ENCODE measurements at regions not wholly inside any gene's neighbourhood (a gene's known extent, or its start where the extent isn't known, plus 50 kb on each side); places are given as distances from the start of the nearest gene placed in this dataset.
A peak's percentile ranks its signal among the peaks of the same experiment; 100 is the strongest.

- no peak overlapping the region for H3K4me2 ChIP-seq (ENCODE audit: insufficient read depth in 1 of 2, low read depth in 2 of 2, low read length in 2 of 2)
- H3K27ac ChIP-seq (ENCODE audit: low read depth, low read length): no peak overlapping the region
- H3K79me1 ChIP-seq (ENCODE audit: low read depth, low read length): no peaks in the 10 kb centered on the region
- no peak overlapping the region for H3K4me3 ChIP-seq (ENCODE audit: extremely low read depth in 1 of 4, insufficient read depth in 2 of 4, low read depth in 3 of 4, low read length in 4 of 4)
- ChIA-PET CTCF (ENCODE audit: partially characterized antibody) (no interaction called here), POLR2A (ENCODE audit: partially characterized antibody) (no interaction called here)
- peak overlapping the region; percentile 37; the same call in 1 of the 2 replicates for H2AFZ ChIP-seq (ENCODE audit: low read length)
- H3K36me3 ChIP-seq (ENCODE audit: control insufficient read depth in 2 of 4, insufficient read depth in 4 of 4, low read length in 3 of 4): no peaks in the 10 kb centered on the region
- H2BK120ac ChIP-seq (replicated peaks; ENCODE audit: low read depth, low read length): no peak overlapping the region
- no peak overlapping the region for H4K91ac ChIP-seq (replicated peaks; ENCODE audit: insufficient read length, low read length)
- peak; percentile 20; the same call in 1 of the 2 replicates for TF ChIP-seq CEBPB (IDR thresholded peaks at IDR 0.05; ENCODE audit: low read depth, low read length)
- no peak for TF ChIP-seq PHF8 (conservative IDR thresholded peaks at IDR 0.05; ENCODE audit: low read depth, low read length)
- DNase-seq (ENCODE audit: low read depth in 1 of 2, low spot score in 2 of 2) (no peak), FAIRE-seq (no peak)
- H3K14ac ChIP-seq (ENCODE audit: insufficient read length): no peak overlapping the region
- H2BK20ac ChIP-seq (ENCODE audit: low read length): no peak overlapping the region
- no peak overlapping the region for H3K18ac ChIP-seq (ENCODE audit: extremely low read depth, low read length)
- H2BK12ac ChIP-seq (ENCODE audit: low read depth, low read length): no peak overlapping the region
- H3K23ac ChIP-seq (ENCODE audit: insufficient read length): no peak overlapping the region
- H3K9ac ChIP-seq (replicated peaks in 1 of 4; ENCODE audit: extremely low read depth in 1 of 4, low read depth in 3 of 4, low read length in 3 of 4): no peak overlapping the region
- no peak overlapping the region for H4K8ac ChIP-seq (ENCODE audit: extremely low read depth, insufficient read depth, low read length)
- no peak overlapping the region for H2BK5ac ChIP-seq (ENCODE audit: low read depth, low read length)
- H2AK5ac ChIP-seq (ENCODE audit: low read depth, low read length): no peak overlapping the region
- H3K23me2 ChIP-seq (ENCODE audit: low read depth, low read length): no peaks in the 10 kb centered on the region
- no peak overlapping the region for H2BK15ac ChIP-seq (ENCODE audit: low read length)
- WGBS, 2 experiments (ENCODE audit: extremely low coverage in 1 of 2, insufficient coverage in 1 of 2, insufficient read length in 1 of 2, insufficient replicate concordance in 2 of 2, low coverage in 1 of 2, low lambda C conversion rate in 2 of 2, missing lambda C conversion rate in 1 of 2): 88% methylated on average over 7 of the region's 7 CpGs; no CpG with 5 or more reads in 1 of the 2 experiments
- no peak overlapping the region for H3K4ac ChIP-seq (replicated peaks; ENCODE audit: insufficient read length, low read depth, low read length)
- no peaks in the 10 kb centered on the region for H4K20me1 ChIP-seq (replicated peaks in 1 of 2; ENCODE audit: control insufficient read depth in 1 of 2, insufficient read depth in 2 of 2, low read length in 2 of 2)
- H3K27me3 ChIP-seq (replicated peaks in 1 of 4; ENCODE audit: control insufficient read depth in 3 of 4, extremely low read depth in 1 of 4, insufficient read depth in 3 of 4, low read length in 3 of 4): no peaks in the 10 kb centered on the region
- H4K5ac ChIP-seq (ENCODE audit: insufficient read length, low read depth, low read length): no peak overlapping the region
- no peaks in the 10 kb centered on the region for H3K9me3 ChIP-seq (ENCODE audit: insufficient read depth in 2 of 2, low read depth in 1 of 2, low read length in 1 of 2)
- H3K79me2 ChIP-seq (ENCODE audit: control insufficient read depth in 1 of 2, insufficient read depth in 2 of 2, low read length in 2 of 2): no peaks in the 10 kb centered on the region
- no peaks in the 10 kb centered on the region for H3K4me1 ChIP-seq (replicated peaks in 1 of 4; ENCODE audit: control insufficient read depth in 3 of 4, insufficient read depth in 4 of 4, low read length in 3 of 4)
- H3K56ac ChIP-seq (replicated peaks; ENCODE audit: insufficient read length, low read depth, low read length): no peak overlapping the region
Observed at GRCh38 chr1:232704694-232705680, 75.1 kb upstream of the SIPA1L2 start.

Measured in H1 (cell line).